ENCODE measurements at regions not wholly inside any gene's neighbourhood (a gene's known extent, or its start where the extent isn't known, plus 50 kb on each side); places are given as distances from the start of the nearest gene placed in this dataset.

- no peak overlapping the region for H3K27ac ChIP-seq
- no peak for TF ChIP-seq CTCF (IDR thresholded peaks at IDR 0.05; ENCODE audit: poor library complexity)
- no peak for TF ChIP-seq EZH2 (IDR thresholded peaks at IDR 0.05; ENCODE audit: borderline replicate concordance)
- TF ChIP-seq EZH2phosphoT487 (IDR thresholded peaks at IDR 0.05; ENCODE audit: low read depth, severe bottlenecking, unreplicated experiment), result no peak
- H3K27me3 ChIP-seq, result no peaks in the 10 kb centered on the region
- H2AFZ ChIP-seq, result no peak overlapping the region
- no peaks in the 10 kb centered on the region for H3K79me2 ChIP-seq
- no peaks in the 10 kb centered on the region for H3K9me2 ChIP-seq (replicated peaks; ENCODE audit: insufficient read depth)
- H3K4me2 ChIP-seq, result no peak overlapping the region
- no peaks in the 10 kb centered on the region for H3K4me1 ChIP-seq (ENCODE audit: insufficient read depth)
- DNase-seq (ENCODE audit: low spot score), result no peak
- no peaks in the 10 kb centered on the region for H4K20me1 ChIP-seq (ENCODE audit: insufficient read depth, poor library complexity, severe bottlenecking)
- no peaks in the 10 kb centered on the region for H3K9me3 ChIP-seq (ENCODE audit: low read depth)
- H3K4me3 ChIP-seq, result no peak overlapping the region
- no peaks in the 10 kb centered on the region for H3K36me3 ChIP-seq (replicated peaks; ENCODE audit: insufficient read depth, low read depth)
Observed at GRCh38 chr13:81117416-81117815, 776.5 kb upstream of the SPRY2 start.

GRCh38 chr13:81116461-81117282 lies 775.7 kb upstream of the SPRY2 start:
- Histone ChIP-seq H3K4me1 (ENCODE audit: insufficient read depth) (no peaks in the 10 kb centered on the region), H2AFZ (no peak overlapping the region), H3K79me2 (no peaks in the 10 kb centered on the region), H3K4me3 (no peak overlapping the region), H3K9me3 (ENCODE audit: low read depth) (no peaks in the 10 kb centered on the region), H3K27me3 (no peaks in the 10 kb centered on the region), H3K27ac (no peak overlapping the region), H4K20me1 (ENCODE audit: insufficient read depth, poor library complexity, severe bottlenecking) (no peaks in the 10 kb centered on the region), H3K4me2 (no peak overlapping the region), H3K36me3 (replicated peaks; ENCODE audit: insufficient read depth, low read depth) (no peaks in the 10 kb centered on the region), H3K9me2 (replicated peaks; ENCODE audit: insufficient read depth) (no peaks in the 10 kb centered on the region)
- TF ChIP-seq EZH2 (IDR thresholded peaks at IDR 0.05; ENCODE audit: borderline replicate concordance) (no peak), CTCF (IDR thresholded peaks at IDR 0.05; ENCODE audit: poor library complexity) (no peak), EZH2phosphoT487 (IDR thresholded peaks at IDR 0.05; ENCODE audit: low read depth, severe bottlenecking, unreplicated experiment) (no peak)
- WGBS (ENCODE audit: low lambda C conversion rate, missing lambda C conversion rate), result 86% methylated on average over 5 of the region's 5 CpGs
- no peak for DNase-seq (ENCODE audit: low spot score)

- no peaks in the 10 kb centered on the region for H4K20me1 ChIP-seq (ENCODE audit: insufficient read depth, poor library complexity, severe bottlenecking)
- no peaks in the 10 kb centered on the region for H3K36me3 ChIP-seq (replicated peaks; ENCODE audit: insufficient read depth, low read depth)
- no peaks in the 10 kb centered on the region for H3K9me3 ChIP-seq (ENCODE audit: low read depth)
- peaks cover 12% of the 10 kb centered on the region for H3K4me1 ChIP-seq (ENCODE audit: insufficient read depth)
- no peak for DNase-seq (ENCODE audit: low spot score)
- H3K27ac ChIP-seq, result no peak overlapping the region
- no peak for TF ChIP-seq CTCF (IDR thresholded peaks at IDR 0.05; ENCODE audit: poor library complexity)
- no peak overlapping the region for H3K4me3 ChIP-seq
- no peaks in the 10 kb centered on the region for H3K79me2 ChIP-seq
- 91% methylated on average over 1 of the region's 1 CpG for WGBS (ENCODE audit: low lambda C conversion rate, missing lambda C conversion rate)
- H3K9me2 ChIP-seq (replicated peaks; ENCODE audit: insufficient read depth), result no peaks in the 10 kb centered on the region
- H2AFZ ChIP-seq, result no peak overlapping the region
- no peaks in the 10 kb centered on the region for H3K27me3 ChIP-seq
- no peak overlapping the region for H3K4me2 ChIP-seq
Observed at GRCh38 chr13:81109026-81109425, 768.1 kb upstream of the SPRY2 start.

All from hepatocyte (in vitro differentiated cells).